Astrocyte of the cerebellum (primary cell): ENCODE measurements at regions not wholly inside any gene's neighbourhood (a gene's known extent, or its start where the extent isn't known, plus 50 kb on each side); places are given as distances from the start of the nearest gene placed in this dataset.

ENCODE experiments used
- DNase-seq: peaks from one replicate; pipeline ENCODE4 v3.0.0-alpha.2; 2011; ENCODE audit warnings: low read depth
- H3K4me3 ChIP-seq: 2 replicates; pipeline ENCODE4 v1.5.1; 2011; ENCODE audit warnings: mild to moderate bottlenecking, low read depth, low read length, moderate library complexity
- CTCF ChIP-seq: IDR thresholded peaks from 2 replicates; pipeline ENCODE4 v1.5.1; 2012; ENCODE audit warnings: low read length, low read depth, moderate library complexity, mild to moderate bottlenecking; ENCODE audit errors: missing control alignments
- in situ Hi-C: cut with HindIII; loops from 2 replicates; pipeline ENCODE4 v1.10.0; 2017; ENCODE audit warnings: low sequenced_read_pairs

GRCh38 chr10:121293110-121293509 is 305.1 kb downstream of the FGFR2 start:
- no peak for TF ChIP-seq CTCF
- H3K4me3 ChIP-seq: no peak overlapping the region
- in situ Hi-C loops: no loop called here
- DNase-seq: no peak

- TF ChIP-seq CTCF: no peak
- in situ Hi-C loops: loop anchor here (5.0 kb wide), 1 partner anchor 32 kb away; no protein-coding TSS in a partner anchor
- DNase-seq: no peak
- H3K4me3 ChIP-seq: no peak overlapping the region
These were observed 303.6 kb downstream of the FGFR2 start for GRCh38 chr10:121294630-121295029.

- H3K4me3 ChIP-seq: no peak overlapping the region
- no peak for TF ChIP-seq CTCF
- in situ Hi-C loops: loop anchor here (5.0 kb wide), 1 partner anchor 34 kb away; no protein-coding TSS in a partner anchor
- DNase-seq: no peak
These were observed 301.9 kb downstream of the FGFR2 start for GRCh38 chr10:121296378-121296777.

- DNase-seq: no peak
- H3K4me3 ChIP-seq: no peak overlapping the region
- in situ Hi-C loops: loop anchor here (5.0 kb wide), 1 partner anchor 35 kb away; no protein-coding TSS in a partner anchor
- TF ChIP-seq CTCF: no peak
These were observed 301.2 kb downstream of the FGFR2 start for GRCh38 chr10:121296881-121297585.

GRCh38 chr10:121300723-121301122 is 297.5 kb downstream of the FGFR2 start:
- in situ Hi-C loops: no loop called here
- DNase-seq: no peak
- TF ChIP-seq CTCF: no peak
- no peak overlapping the region for H3K4me3 ChIP-seq

- TF ChIP-seq CTCF: no peak
- DNase-seq: no peak
- in situ Hi-C loops: no loop called here
- H3K4me3 ChIP-seq: no peak overlapping the region
These were observed 295.6 kb downstream of the FGFR2 start for GRCh38 chr10:121302541-121303180.
